ENCODE measurements at regions not wholly inside any gene's neighbourhood (a gene's known extent, or its start where the extent isn't known, plus 50 kb on each side); places are given as distances from the start of the nearest gene placed in this dataset.

- no peak for DNase-seq (ENCODE audit: low read depth in 4 of 4, low spot score in 1 of 4)
These were observed 566.6 kb downstream of the TLE1 start for GRCh38 chr9:81122749-81123148.

GRCh38 chr9:81119591-81119990 is 569.8 kb downstream of the TLE1 start:
- no peak for DNase-seq (ENCODE audit: low read depth in 4 of 4, low spot score in 1 of 4)

DNA sequence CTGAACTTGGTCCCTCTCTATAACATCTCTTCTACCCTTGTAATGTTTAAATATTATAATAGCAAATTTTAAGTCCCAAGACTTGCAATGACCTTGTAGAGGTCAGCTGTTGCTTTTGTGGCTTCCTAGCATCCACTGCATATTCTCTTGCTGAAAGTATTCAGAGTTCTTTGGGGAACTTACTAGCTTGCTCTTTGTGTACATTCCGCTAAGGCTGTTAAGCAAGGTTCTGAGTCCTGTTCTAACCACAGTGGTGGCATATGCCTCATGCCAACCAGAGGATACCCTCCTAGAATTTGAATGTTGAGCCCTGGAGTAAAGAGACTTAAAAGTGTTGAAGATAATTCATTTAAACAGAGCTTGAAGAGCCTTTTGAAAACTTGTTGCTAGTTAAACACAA is 570.9 kb downstream of the TLE1 start:
- DNase-seq (ENCODE audit: low read depth in 4 of 4, low spot score in 1 of 4) = no peak

GRCh38 chr9:81116340-81117137 is 572.8 kb downstream of the TLE1 start:
- DNase-seq (ENCODE audit: low read depth in 4 of 4, low spot score in 1 of 4) = no peak

- no peak for DNase-seq (ENCODE audit: low read depth in 4 of 4, low spot score in 1 of 4)
These were observed 575.8 kb downstream of the TLE1 start for GRCh38 chr9:81113453-81114124.

GRCh38 chr9:81112627-81113452 is 576.5 kb downstream of the TLE1 start:
- no peak for DNase-seq (ENCODE audit: low read depth in 4 of 4, low spot score in 1 of 4)

GRCh38 chr9:81108821-81109220 is 580.5 kb downstream of the TLE1 start:
- no peak for DNase-seq (ENCODE audit: low read depth in 4 of 4, low spot score in 1 of 4)

GRCh38 chr9:81108391-81108790 is 581.0 kb downstream of the TLE1 start:
- no peak for DNase-seq (ENCODE audit: low read depth in 4 of 4, low spot score in 1 of 4)

GRCh38 chr9:81103597-81104471 is 585.5 kb downstream of the TLE1 start:
- no peak for DNase-seq (ENCODE audit: low read depth in 4 of 4, low spot score in 1 of 4)

GRCh38 chr9:81097131-81097847 is 592.1 kb downstream of the TLE1 start:
- DNase-seq (ENCODE audit: low read depth in 4 of 4, low spot score in 1 of 4) = no peak

DNA sequence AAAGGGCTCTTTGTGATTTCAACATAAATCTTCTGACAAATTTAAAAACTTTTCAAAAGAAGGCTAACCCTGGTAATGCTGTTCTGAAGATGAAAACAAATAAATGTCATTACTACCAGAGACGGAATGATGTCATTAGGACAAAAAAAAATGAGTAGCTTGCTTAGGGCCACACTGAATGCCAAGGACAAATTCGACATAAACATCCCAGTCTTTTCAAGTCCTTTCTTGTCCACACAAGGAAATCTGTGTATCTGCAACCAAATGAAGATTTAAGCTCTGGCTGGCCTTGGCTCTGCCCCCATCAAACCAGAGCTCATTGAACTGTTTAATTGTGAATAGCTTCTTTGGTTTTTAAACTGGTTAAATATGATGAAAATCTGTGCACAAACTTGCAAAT is 592.7 kb downstream of the TLE1 start:
- no peak for DNase-seq (ENCODE audit: low read depth in 4 of 4, low spot score in 1 of 4)

DNA sequence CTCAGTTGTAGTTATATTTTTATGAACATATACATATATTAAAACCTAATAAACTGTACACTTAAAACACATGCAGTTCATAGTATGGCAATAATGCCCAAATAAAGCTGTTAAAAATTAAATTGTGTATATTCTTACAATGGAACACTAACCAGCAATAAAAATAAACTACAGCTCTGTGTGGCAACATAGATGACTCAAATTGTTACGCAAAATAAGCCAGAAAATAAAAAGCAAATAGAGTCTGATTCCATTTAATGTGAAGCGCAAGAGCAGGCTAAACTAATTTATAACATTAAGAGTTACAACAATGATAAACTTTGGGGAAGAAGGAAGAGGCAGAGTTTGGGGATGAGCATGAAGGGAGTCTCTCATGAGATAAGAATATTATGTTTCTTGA is 597.3 kb downstream of the TLE1 start:
- DNase-seq (ENCODE audit: low read depth in 4 of 4, low spot score in 1 of 4) = no peak

DNA sequence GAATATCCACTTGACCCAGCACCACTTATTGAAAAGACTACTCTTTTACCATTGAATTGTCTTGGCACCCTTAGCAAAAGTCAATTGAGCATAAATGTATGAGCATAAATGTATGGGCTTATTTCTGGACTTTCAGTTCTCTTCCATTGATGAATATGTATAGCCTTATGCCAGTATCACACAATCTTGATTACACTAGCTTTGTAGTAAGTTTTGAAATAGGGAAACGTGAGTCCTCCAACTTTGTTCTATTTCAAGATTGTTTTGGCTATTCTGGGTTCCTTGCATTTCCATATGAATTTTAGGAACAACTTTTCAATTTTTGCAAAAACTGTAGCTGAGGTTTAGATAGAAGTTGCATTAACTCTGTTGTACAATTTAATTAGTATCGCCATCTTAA is 601.0 kb downstream of the TLE1 start:
- DNase-seq (ENCODE audit: low read depth in 4 of 4, low spot score in 1 of 4) = no peak

DNA sequence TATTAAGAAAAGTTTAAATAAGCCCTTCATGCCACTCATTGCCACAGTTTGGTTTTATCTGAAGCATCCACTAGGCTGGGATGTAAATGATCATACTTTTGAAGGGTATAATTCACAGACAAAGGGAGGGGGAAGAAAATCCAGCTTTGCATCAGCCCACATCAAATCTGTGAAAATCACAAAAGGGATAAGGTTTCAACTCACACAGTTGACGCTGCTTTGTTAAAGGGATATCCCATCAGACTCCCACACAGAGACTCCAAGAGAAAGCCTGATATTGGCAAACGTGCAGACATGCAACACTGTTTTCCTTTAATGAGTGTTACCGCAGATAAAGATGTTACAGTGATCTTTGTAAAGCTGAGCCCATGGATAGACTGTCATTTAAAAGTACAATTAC is 602.9 kb downstream of the TLE1 start:
- no peak for DNase-seq (ENCODE audit: low read depth in 4 of 4, low spot score in 1 of 4)

GRCh38 chr9:81083854-81084512 is 605.4 kb downstream of the TLE1 start:
- DNase-seq (ENCODE audit: low read depth in 4 of 4, low spot score in 1 of 4) = no peak

DNA sequence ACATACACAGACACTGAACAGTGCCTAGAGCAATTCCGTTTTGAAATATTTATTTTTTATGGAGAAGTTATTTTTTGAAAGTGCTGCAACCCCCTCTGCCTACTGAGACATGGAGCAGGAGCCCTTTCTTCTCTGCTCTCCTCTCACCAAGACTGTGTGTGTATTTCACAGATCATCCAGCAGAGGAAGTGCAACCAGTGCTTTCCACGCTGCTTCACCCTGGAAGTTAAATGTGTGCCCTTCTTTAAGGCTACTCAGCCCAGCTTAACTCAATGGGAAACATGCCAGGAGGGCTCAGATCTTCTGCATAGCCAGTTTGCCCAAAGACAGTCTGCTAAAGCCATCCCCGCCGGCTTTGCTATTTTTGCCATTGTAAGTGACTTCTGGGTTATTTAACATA is 606.3 kb downstream of the TLE1 start:
- no peak for DNase-seq (ENCODE audit: low read depth in 4 of 4, low spot score in 1 of 4)

DNA sequence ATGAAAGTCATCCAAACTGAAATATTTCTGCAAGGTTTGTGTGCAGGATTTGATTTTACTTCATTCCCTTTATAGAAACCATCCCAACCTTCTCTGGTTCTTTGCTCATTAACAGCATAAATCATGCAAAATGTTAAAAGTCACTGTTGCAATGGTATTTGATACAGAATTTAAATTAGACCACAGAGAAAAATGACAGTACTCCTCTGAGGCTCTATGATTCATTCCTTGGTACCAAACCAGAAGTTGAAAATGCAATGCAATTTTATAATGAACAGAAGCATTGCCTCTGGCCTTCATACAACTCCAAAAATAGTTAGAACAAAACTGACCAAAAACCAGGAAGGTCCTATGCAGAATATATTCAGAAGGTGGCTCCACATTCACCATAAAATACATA is 607.1 kb downstream of the TLE1 start:
- DNase-seq (ENCODE audit: low read depth in 4 of 4, low spot score in 1 of 4) = no peak

DNA sequence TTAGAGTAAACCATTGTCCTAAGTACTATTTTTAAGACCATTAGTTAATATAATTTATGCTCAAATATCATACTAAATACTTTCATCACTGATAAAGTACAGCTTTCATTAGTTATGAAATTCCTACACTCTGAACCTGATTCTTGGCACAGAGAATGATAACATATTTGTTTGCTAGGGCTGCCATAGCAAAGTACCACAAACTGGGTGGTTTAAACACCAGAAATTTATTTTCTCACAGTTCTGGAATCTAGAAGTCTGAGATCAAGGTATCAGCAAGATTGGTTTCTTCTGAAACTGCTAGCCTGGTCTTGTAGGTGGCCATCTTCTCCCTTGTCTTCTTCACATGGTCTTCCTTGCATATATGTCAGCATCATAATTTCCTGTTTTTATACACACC is 608.4 kb downstream of the TLE1 start:
- no peak for DNase-seq (ENCODE audit: low read depth in 4 of 4, low spot score in 1 of 4)

GRCh38 chr9:81080185-81080584 is 609.2 kb downstream of the TLE1 start:
- DNase-seq (ENCODE audit: low read depth in 4 of 4, low spot score in 1 of 4) = no peak

DNA sequence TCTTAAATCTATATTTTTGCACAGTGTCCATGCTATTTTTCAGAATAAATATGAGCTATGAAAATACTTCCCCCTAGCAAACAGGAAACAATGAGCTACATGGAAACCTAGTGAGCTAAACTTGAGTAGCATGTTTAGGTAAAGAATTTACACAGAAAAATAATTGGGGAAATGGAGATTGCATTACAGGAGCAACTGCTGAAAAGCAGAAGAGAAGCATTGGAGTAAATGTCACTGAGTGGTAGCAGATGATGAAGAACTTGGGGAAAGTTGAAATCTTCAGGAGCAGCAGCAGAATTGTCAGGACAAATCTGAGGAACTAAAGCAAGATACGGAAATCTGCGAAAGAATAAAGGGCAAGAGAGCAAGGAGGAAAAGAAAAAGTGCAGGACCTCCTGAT is 610.3 kb downstream of the TLE1 start:
- no peak for DNase-seq (ENCODE audit: low read depth in 4 of 4, low spot score in 1 of 4)
